ENCODE measurements at regions not wholly inside any gene's neighbourhood (a gene's known extent, or its start where the extent isn't known, plus 50 kb on each side); places are given as distances from the start of the nearest gene placed in this dataset.

DNA sequence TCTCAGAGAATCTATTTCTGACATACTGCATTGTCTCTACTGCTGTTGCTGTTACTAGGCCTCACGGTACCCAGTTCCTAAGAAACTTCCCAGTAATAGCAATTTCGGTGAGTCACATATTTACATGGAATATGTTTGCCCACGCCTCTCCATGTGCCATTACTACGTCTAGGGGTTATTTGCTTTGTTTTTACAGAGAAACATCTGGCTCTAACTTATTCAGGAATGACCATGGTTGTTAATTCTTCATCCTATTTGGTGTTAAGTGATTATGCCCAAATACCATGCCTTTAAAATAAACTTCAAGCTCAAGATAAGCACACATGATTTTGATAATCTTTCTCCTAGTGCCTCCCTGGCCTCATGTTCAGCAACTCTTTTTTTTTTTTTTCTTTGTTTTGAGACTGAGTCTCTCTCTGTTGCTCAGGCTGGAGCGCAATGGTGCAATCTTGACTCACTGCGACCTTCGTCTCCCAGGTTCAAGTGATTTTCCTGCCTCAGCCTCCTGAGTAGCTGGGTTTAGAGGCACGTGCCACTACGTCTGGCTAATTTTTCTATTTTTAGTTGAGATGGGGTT, 101.0 kb upstream of the HS3ST1 start:
- TF ChIP-seq EZH2 (IDR thresholded peaks at IDR 0.05) (no peak), ZNF274 (IDR thresholded peaks at IDR 0.05; ENCODE audit: low read depth, low read length) (no peak), EZH2phosphoT487 (IDR thresholded peaks at IDR 0.05; ENCODE audit: borderline replicate concordance) (no peak), FOSL1 (IDR thresholded peaks at IDR 0.05; ENCODE audit: low read depth) (no peak), RAD21 (IDR thresholded peaks at IDR 0.05; ENCODE audit: low read depth) (no peak), ZFX (IDR thresholded peaks at IDR 0.05) (no peak), JUND (IDR thresholded peaks at IDR 0.05) (no peak), SP1 (IDR thresholded peaks at IDR 0.05; ENCODE audit: low read depth) (no peak), CEBPB (IDR thresholded peaks at IDR 0.05; ENCODE audit: low read depth) (no peak)
- ATAC-seq: no peak
- DNase-seq (ENCODE audit: low read depth, low spot score): no peak
- peaks cover 0 to 5% of the 10 kb centered on the region in 2 experiments; a peak in 1 of 4 replicates for H3K36me3 ChIP-seq (ENCODE audit: control insufficient read depth in 1 of 2, insufficient read depth in 2 of 2, low read length in 2 of 2)
- H3K9me3 ChIP-seq (ENCODE audit: control insufficient read depth in 1 of 2, insufficient read depth in 1 of 2, low read depth in 1 of 2, low read length in 2 of 2): peaks cover 0 to 9% of the 10 kb centered on the region in 2 experiments; a peak in 1 of 4 replicates
- no TSS peak for BruUV-seq (replicated peaks)
- peaks cover 30 to 47% of the 10 kb centered on the region in 2 experiments; a peak in 3 of 4 replicates for H3K4me1 ChIP-seq (ENCODE audit: control insufficient read depth in 1 of 2, insufficient read depth in 2 of 2, low read length in 2 of 2)
- H3K4me3 ChIP-seq (replicated peaks in 1 of 2; ENCODE audit: low read depth in 1 of 2, low read length in 2 of 2): no peak overlapping the region
- ChIA-PET POLR2A (no interaction called here), RAD21 (ENCODE audit: low non-redundant PET in 1 of 2, low total read pairs in 2 of 2, uncharacterized antibody in 2 of 2, unreplicated experiment in 2 of 2) (no interaction called here), CTCF (no interaction called here)
- H4K20me1 ChIP-seq (ENCODE audit: insufficient read depth): no peaks in the 10 kb centered on the region
- H2AFZ ChIP-seq (ENCODE audit: low read depth, low read length, poor library complexity, severe bottlenecking): no peak overlapping the region
- intact Hi-C loops (cut with micrococcal nuclease): no loop called here
- no peak overlapping the region for H3K9ac ChIP-seq (ENCODE audit: low read length)
- no peaks in the 10 kb centered on the region for H3K9me2 ChIP-seq (ENCODE audit: insufficient read depth)
- H3K27ac ChIP-seq (ENCODE audit: low read depth, low read length): no peak overlapping the region
- H3K79me2 ChIP-seq (ENCODE audit: insufficient read depth, low read length): no peaks in the 10 kb centered on the region
- H3K4me2 ChIP-seq (ENCODE audit: low read length): no peak overlapping the region
- no peaks in the 10 kb centered on the region for H3K27me3 ChIP-seq (ENCODE audit: insufficient read depth, low read length)

DNA sequence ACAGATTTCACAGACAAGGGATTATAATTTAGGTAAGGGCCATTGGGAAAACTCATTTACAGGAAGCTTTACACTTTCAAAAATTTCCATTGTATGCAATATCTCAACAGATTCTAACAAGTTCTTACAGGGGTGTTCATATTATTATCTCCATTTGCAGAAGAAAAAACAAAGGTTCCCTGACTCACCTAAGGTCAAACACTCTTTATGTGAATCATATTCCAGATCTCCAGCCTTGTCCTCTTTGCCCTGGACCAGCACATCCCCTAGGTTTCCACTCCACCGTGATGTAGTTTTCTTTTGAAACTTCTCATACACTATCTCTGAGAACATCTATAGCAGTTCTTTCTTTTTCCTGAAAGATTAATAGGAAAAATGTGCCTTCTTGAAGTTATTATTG, 96.4 kb upstream of the HS3ST1 start:
- no TSS peak for BruUV-seq (replicated peaks)
- Histone ChIP-seq H3K9ac (ENCODE audit: low read length) (peak overlapping the region; percentile 18; the same call in 1 of the 2 replicates), H4K20me1 (ENCODE audit: insufficient read depth) (no peaks in the 10 kb centered on the region), H3K9me3 (ENCODE audit: control insufficient read depth in 1 of 2, insufficient read depth in 1 of 2, low read depth in 1 of 2, low read length in 2 of 2) (peaks cover 0 to 4% of the 10 kb centered on the region in 2 experiments; a peak in 1 of 4 replicates), H3K4me2 (ENCODE audit: low read length) (peak overlapping the region; percentile 51), H3K36me3 (ENCODE audit: control insufficient read depth in 1 of 2, insufficient read depth in 2 of 2, low read length in 2 of 2) (no peaks in the 10 kb centered on the region), H3K79me2 (ENCODE audit: insufficient read depth, low read length) (no peaks in the 10 kb centered on the region), H3K4me3 (replicated peaks in 1 of 2; ENCODE audit: low read depth in 1 of 2, low read length in 2 of 2) (no peak overlapping the region), H3K27me3 (ENCODE audit: insufficient read depth, low read length) (no peaks in the 10 kb centered on the region), H3K27ac (ENCODE audit: low read depth, low read length) (peak overlapping the region; percentile 56), H3K9me2 (ENCODE audit: insufficient read depth) (no peaks in the 10 kb centered on the region), H2AFZ (ENCODE audit: low read depth, low read length, poor library complexity, severe bottlenecking) (peak overlapping the region; percentile 88), H3K4me1 (ENCODE audit: control insufficient read depth in 1 of 2, insufficient read depth in 2 of 2, low read length in 2 of 2) (peaks cover 8 to 46% of the 10 kb centered on the region in 2 experiments; a peak in 3 of 4 replicates)
- ChIA-PET CTCF (no interaction called here), POLR2A (no interaction called here), RAD21 (ENCODE audit: low non-redundant PET in 1 of 2, low total read pairs in 2 of 2, uncharacterized antibody in 2 of 2, unreplicated experiment in 2 of 2) (no interaction called here)
- intact Hi-C loops (cut with micrococcal nuclease): no loop called here
- DNase-seq (ENCODE audit: low read depth, low spot score) (no peak), ATAC-seq (peak; percentile 55; the same call in 1 of the 2 replicates)
- TF ChIP-seq SRF (IDR thresholded peaks at IDR 0.05; ENCODE audit: low read depth) (no peak), CBX3 (IDR thresholded peaks at IDR 0.05; ENCODE audit: low read depth) (no peak), POLR2AphosphoS5 (IDR thresholded peaks at IDR 0.05; ENCODE audit: low read depth, low read length) (no peak), FOSL1 (IDR thresholded peaks at IDR 0.05; ENCODE audit: low read depth) (no peak), ZFX (IDR thresholded peaks at IDR 0.05) (no peak), EGR1 (IDR thresholded peaks at IDR 0.05; ENCODE audit: low read depth) (no peak), ZNF274 (IDR thresholded peaks at IDR 0.05; ENCODE audit: low read depth, low read length) (no peak), YY1 (IDR thresholded peaks at IDR 0.05; ENCODE audit: extremely low read depth, insufficient replicate concordance, low read depth, low read length) (no peak), SIN3A (IDR thresholded peaks at IDR 0.05; ENCODE audit: low read depth) (no peak)
- TF ChIP-seq, protein P1, sequence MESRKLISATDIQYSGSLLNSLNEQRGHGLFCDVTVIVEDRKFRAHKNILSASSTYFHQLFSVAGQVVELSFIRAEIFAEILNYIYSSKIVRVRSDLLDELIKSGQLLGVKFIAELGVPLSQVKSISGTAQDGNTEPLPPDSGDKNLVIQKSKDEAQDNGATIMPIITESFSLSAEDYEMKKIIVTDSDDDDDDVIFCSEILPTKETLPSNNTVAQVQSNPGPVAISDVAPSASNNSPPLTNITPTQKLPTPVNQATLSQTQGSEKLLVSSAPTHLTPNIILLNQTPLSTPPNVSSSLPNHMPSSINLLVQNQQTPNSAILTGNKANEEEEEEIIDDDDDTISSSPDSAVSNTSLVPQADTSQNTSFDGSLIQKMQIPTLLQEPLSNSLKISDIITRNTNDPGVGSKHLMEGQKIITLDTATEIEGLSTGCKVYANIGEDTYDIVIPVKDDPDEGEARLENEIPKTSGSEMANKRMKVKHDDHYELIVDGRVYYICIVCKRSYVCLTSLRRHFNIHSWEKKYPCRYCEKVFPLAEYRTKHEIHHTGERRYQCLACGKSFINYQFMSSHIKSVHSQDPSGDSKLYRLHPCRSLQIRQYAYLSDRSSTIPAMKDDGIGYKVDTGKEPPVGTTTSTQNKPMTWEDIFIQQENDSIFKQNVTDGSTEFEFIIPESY (IDR thresholded peaks at IDR 0.05; ENCODE audit: extremely low read depth, insufficient replicate concordance, low read length): no peak
- TF ChIP-seq, protein P2, sequence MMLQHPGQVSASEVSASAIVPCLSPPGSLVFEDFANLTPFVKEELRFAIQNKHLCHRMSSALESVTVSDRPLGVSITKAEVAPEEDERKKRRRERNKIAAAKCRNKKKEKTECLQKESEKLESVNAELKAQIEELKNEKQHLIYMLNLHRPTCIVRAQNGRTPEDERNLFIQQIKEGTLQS (IDR thresholded peaks at IDR 0.05): no peak
- TF ChIP-seq, protein P3, sequence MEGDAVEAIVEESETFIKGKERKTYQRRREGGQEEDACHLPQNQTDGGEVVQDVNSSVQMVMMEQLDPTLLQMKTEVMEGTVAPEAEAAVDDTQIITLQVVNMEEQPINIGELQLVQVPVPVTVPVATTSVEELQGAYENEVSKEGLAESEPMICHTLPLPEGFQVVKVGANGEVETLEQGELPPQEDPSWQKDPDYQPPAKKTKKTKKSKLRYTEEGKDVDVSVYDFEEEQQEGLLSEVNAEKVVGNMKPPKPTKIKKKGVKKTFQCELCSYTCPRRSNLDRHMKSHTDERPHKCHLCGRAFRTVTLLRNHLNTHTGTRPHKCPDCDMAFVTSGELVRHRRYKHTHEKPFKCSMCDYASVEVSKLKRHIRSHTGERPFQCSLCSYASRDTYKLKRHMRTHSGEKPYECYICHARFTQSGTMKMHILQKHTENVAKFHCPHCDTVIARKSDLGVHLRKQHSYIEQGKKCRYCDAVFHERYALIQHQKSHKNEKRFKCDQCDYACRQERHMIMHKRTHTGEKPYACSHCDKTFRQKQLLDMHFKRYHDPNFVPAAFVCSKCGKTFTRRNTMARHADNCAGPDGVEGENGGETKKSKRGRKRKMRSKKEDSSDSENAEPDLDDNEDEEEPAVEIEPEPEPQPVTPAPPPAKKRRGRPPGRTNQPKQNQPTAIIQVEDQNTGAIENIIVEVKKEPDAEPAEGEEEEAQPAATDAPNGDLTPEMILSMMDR (IDR thresholded peaks at IDR 0.05 in 2 of 3, conservative IDR thresholded peaks at IDR 0.05 in 1 of 3; ENCODE audit: borderline replicate concordance in 1 of 3, insufficient read depth in 1 of 3, low read depth in 2 of 3, low read length in 2 of 3): no peak
